Keratinocyte (primary cell): ENCODE measurements at regions not wholly inside any gene's neighbourhood (a gene's known extent, or its start where the extent isn't known, plus 50 kb on each side); places are given as distances from the start of the nearest gene placed in this dataset.

ENCODE experiments used
- DNase-seq: peaks from one replicate; pipeline ENCODE4 v3.0.0-alpha.2; 2011; ENCODE audit warnings: low read depth, missing footprints, low spot score
- FAIRE-seq: peaks from 2 replicates; lab custom pipeline; 2011; peaks lifted over from hg19 to GRCh38; lab: Jason Lieb, UNC
- H2AFZ ChIP-seq: 2 replicates; pipeline ENCODE4 v1.6.0; 2012; ENCODE audit warnings: low read length, control low read depth, inconsistent platforms; ENCODE audit not compliant: control insufficient read depth
- H3K27ac ChIP-seq: 2 replicates; pipeline ENCODE4 v1.5.1; 2011; ENCODE audit warnings: low read length; ENCODE audit not compliant: control insufficient read depth, insufficient read depth
- H3K27me3 ChIP-seq: 3 replicates; pipeline ENCODE4 v1.6.0; 2011; ENCODE audit warnings: low read length; ENCODE audit not compliant: control insufficient read depth, insufficient read depth; ENCODE audit errors: extremely low read depth
- H3K36me3 ChIP-seq, 2 experiments: 2 replicates in 1 of 2; 3 replicates in 1 of 2; pipeline ENCODE4 v1.5.1; 2011; ENCODE audit warnings: low read length in 2 of 2, mild to moderate bottlenecking in 1 of 2; ENCODE audit not compliant: control insufficient read depth in 2 of 2, insufficient read depth in 2 of 2; ENCODE audit errors: extremely low read depth in 1 of 2
- H3K4me1 ChIP-seq: 3 replicates; pipeline ENCODE4 v1.5.1; 2011; ENCODE audit warnings: low read length; ENCODE audit not compliant: control insufficient read depth, insufficient read depth; ENCODE audit errors: extremely low read depth
- H3K4me2 ChIP-seq: 3 replicates; pipeline ENCODE4 v1.6.0; 2011; ENCODE audit warnings: low read depth, low read length; ENCODE audit not compliant: control insufficient read depth, insufficient read depth; ENCODE audit errors: extremely low read depth
- H3K4me3 ChIP-seq, 3 experiments: fragments of 200-600 bp in 1 of 3; sonication (generic) in 1 of 3; 2 replicates in 2 of 3; 3 replicates in 1 of 3; pipeline ENCODE4 v1.5.1; 2011 to 2016; ENCODE audit warnings: low read length in 3 of 3, mild to moderate bottlenecking in 3 of 3, control low read depth in 2 of 3, inconsistent platforms in 1 of 3, low read depth in 1 of 3, mixed read lengths in 1 of 3, mixed run types in 1 of 3, moderate library complexity in 1 of 3; ENCODE audit not compliant: control insufficient read depth in 2 of 3, insufficient read depth in 2 of 3; ENCODE audit errors: extremely low read depth in 1 of 3
- H3K79me2 ChIP-seq: 2 replicates; pipeline ENCODE4 v1.6.0; 2012; ENCODE audit warnings: low read length; ENCODE audit not compliant: control insufficient read depth, insufficient read depth
- H3K9ac ChIP-seq: 3 replicates; pipeline ENCODE4 v1.6.0; 2011; ENCODE audit warnings: low read length; ENCODE audit not compliant: control insufficient read depth, insufficient read depth; ENCODE audit errors: extremely low read depth
- H3K9me1 ChIP-seq: 3 replicates; pipeline ENCODE4 v1.6.0; 2011; ENCODE audit warnings: low read length; ENCODE audit not compliant: control insufficient read depth, insufficient read depth; ENCODE audit errors: extremely low read depth
- H3K9me3 ChIP-seq: 2 replicates; pipeline ENCODE4 v1.5.1; 2012; ENCODE audit warnings: low read depth, low read length; ENCODE audit not compliant: control insufficient read depth
- H4K20me1 ChIP-seq: 3 replicates; pipeline ENCODE4 v1.6.0; 2011; ENCODE audit warnings: low read length; ENCODE audit not compliant: control insufficient read depth, insufficient read depth; ENCODE audit errors: extremely low read depth
- EZH2 ChIP-seq: IDR thresholded peaks from one replicate; pipeline ENCODE4 v1.6.1; 2012; ENCODE audit warnings: inconsistent platforms, mild to moderate bottlenecking, low read length, moderate library complexity
- dilution Hi-C: fragments of 300-500 bp; cut with MboI; formaldehyde crosslinking; loops from one replicate; pipeline ENCODE4 v1.7.0; 2020; ENCODE audit warnings: low sequenced_read_pairs; ENCODE audit not compliant: extremely low pct_ligation_motif_present
- TF ChIP-seq, protein P1 (sequence below), 3 experiments: IDR thresholded peaks in 1 of 3; conservative IDR thresholded peaks in 1 of 3; optimal IDR thresholded peaks in 1 of 3; 2 replicates in 2 of 3; 3 replicates in 1 of 3; pipeline versions ENCODE3 to v1.5.1; 2011; ENCODE audit warnings: low read length in 3 of 3, mild to moderate bottlenecking in 3 of 3, moderate library complexity in 2 of 3, control low read depth in 1 of 3, inconsistent platforms in 1 of 3; ENCODE audit not compliant: insufficient read depth in 2 of 3; ENCODE audit errors: extremely low read depth in 1 of 3

DNA sequence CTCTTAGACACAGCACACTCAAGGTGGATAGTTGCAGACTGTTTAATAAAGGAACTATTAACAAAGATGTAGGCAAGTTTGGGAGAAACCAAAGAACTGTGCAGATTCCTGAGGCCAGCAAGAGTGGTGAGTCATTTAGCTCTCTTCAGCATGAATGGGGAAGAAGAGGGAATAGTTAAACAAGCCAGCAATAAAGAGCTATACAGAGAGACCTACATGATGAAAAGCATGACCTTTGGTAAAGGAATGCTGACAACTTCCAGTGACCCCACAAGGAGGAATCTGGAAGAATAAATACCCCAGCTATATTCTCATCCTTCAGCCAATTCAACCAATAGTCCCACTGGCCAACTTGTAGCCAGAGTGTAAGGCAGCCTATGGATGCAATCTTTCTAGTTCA is 706.0 kb upstream of the GRAMD2B start:
- Histone ChIP-seq H3K27me3 (no peaks in the 10 kb centered on the region), H3K79me2 (no peaks in the 10 kb centered on the region), H3K4me3 (no peak overlapping the region), H3K9me1 (no peaks in the 10 kb centered on the region), H3K4me1 (no peaks in the 10 kb centered on the region), H3K27ac (no peak overlapping the region), H3K9ac (no peak overlapping the region), H3K36me3 (no peaks in the 10 kb centered on the region), H3K4me2 (no peak overlapping the region), H3K9me3 (no peaks in the 10 kb centered on the region), H4K20me1 (no peaks in the 10 kb centered on the region), H2AFZ (no peak overlapping the region)
- FAIRE-seq (peak; percentile 55), DNase-seq (no peak)
- no peak for TF ChIP-seq EZH2
- TF ChIP-seq, protein P1, sequence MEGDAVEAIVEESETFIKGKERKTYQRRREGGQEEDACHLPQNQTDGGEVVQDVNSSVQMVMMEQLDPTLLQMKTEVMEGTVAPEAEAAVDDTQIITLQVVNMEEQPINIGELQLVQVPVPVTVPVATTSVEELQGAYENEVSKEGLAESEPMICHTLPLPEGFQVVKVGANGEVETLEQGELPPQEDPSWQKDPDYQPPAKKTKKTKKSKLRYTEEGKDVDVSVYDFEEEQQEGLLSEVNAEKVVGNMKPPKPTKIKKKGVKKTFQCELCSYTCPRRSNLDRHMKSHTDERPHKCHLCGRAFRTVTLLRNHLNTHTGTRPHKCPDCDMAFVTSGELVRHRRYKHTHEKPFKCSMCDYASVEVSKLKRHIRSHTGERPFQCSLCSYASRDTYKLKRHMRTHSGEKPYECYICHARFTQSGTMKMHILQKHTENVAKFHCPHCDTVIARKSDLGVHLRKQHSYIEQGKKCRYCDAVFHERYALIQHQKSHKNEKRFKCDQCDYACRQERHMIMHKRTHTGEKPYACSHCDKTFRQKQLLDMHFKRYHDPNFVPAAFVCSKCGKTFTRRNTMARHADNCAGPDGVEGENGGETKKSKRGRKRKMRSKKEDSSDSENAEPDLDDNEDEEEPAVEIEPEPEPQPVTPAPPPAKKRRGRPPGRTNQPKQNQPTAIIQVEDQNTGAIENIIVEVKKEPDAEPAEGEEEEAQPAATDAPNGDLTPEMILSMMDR (optimal IDR thresholded peaks at IDR 0.05 in 1 of 3, IDR thresholded peaks at IDR 0.05 in 1 of 3, conservative IDR thresholded peaks at IDR 0.05 in 1 of 3; ENCODE audit: extremely low read depth in 1 of 3, insufficient read depth in 2 of 3, low read length in 3 of 3) = no peak
- dilution Hi-C loops = no loop called here

DNA sequence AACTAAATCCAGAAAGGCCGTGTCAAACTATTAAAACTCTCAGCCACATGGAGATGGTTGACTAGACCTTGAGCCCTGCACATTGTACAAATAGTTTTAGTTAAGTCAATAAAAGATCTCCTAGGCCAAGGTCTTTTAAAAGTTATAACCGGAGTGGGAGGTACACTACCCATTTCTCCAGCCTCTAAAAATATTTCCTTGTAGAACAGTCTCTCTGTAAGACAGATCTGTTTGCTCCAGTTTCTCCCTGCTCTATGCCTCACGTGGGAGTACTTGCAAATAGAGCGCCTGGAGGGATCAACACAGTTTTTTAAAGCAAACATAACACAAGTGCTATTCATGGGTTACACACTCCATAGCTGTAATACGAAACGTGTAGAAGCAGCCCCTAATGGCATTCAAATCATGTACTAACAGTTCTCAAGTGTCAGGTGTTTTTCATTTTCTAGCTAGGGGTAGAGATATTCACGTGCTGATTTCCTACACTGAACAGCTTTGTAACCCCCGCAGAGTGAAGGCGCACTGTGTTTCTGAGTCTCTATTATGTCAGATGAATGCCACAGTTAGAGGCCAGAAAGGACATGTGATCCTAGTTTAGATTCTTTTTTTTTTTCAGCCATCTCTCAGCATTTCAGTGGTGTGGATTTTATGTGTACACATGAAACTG is 703.4 kb upstream of the GRAMD2B start:
- Histone ChIP-seq H3K9me3 (no peaks in the 10 kb centered on the region), H3K9ac (no peak overlapping the region), H3K4me1 (no peaks in the 10 kb centered on the region), H3K9me1 (no peaks in the 10 kb centered on the region), H4K20me1 (no peaks in the 10 kb centered on the region), H3K27me3 (no peaks in the 10 kb centered on the region), H3K4me3 (no peak overlapping the region), H3K79me2 (no peaks in the 10 kb centered on the region), H3K36me3 (no peaks in the 10 kb centered on the region), H3K4me2 (no peak overlapping the region), H3K27ac (no peak overlapping the region), H2AFZ (no peak overlapping the region)
- dilution Hi-C loops = no loop called here
- FAIRE-seq (peak; percentile 49), DNase-seq (no peak)
- TF ChIP-seq, protein P1 (optimal IDR thresholded peaks at IDR 0.05 in 1 of 3, IDR thresholded peaks at IDR 0.05 in 1 of 3, conservative IDR thresholded peaks at IDR 0.05 in 1 of 3; ENCODE audit: extremely low read depth in 1 of 3, insufficient read depth in 2 of 3, low read length in 3 of 3) = no peak
- no peak for TF ChIP-seq EZH2
